H1 (cell line): ENCODE measurements at regions not wholly inside any gene's neighbourhood (a gene's known extent, or its start where the extent isn't known, plus 50 kb on each side); places are given as distances from the start of the nearest gene placed in this dataset.

Experiments used
- BRCA1 ChIP-seq: IDR thresholded peaks from 2 replicates; pipeline ENCODE4 v1.6.1; 2012; ENCODE audit warnings: low read depth, low read length, improper control_type of control experiment
- CHD2 ChIP-seq: IDR thresholded peaks from 2 replicates; pipeline ENCODE4 v1.6.1; 2012; ENCODE audit warnings: low read length, improper control_type of control experiment
- CTBP2 ChIP-seq: IDR thresholded peaks from 2 replicates; pipeline ENCODE4 v1.7.0; 2011; ENCODE audit warnings: borderline replicate concordance, mild to moderate bottlenecking, moderate library complexity, mixed read lengths, low read length; ENCODE audit not compliant: insufficient read depth, insufficient read length
- EP300 ChIP-seq, 2 experiments: IDR thresholded peaks; 1 replicate in 1 of 2; 2 replicates in 1 of 2; pipeline ENCODE4 v1.6.1; 2011 to 2012; ENCODE audit warnings: low read depth in 2 of 2, low read length in 2 of 2, mild to moderate bottlenecking in 2 of 2, borderline replicate concordance in 1 of 2, inconsistent platforms in 1 of 2, moderate library complexity in 1 of 2
- FOSL1 ChIP-seq: IDR thresholded peaks from 2 replicates; pipeline ENCODE4 v1.6.1; 2011; ENCODE audit warnings: mild to moderate bottlenecking, low read depth, low read length, moderate library complexity; ENCODE audit not compliant: insufficient read depth
- HDAC2 ChIP-seq, 2 experiments: fragments of 300-600 bp in 1 of 2; sonication (generic) in 1 of 2; IDR thresholded peaks; 2 replicates each; pipeline ENCODE4 v1.6.1; 2011 to 2012; ENCODE audit warnings: low read depth in 2 of 2, low read length in 2 of 2, mild to moderate bottlenecking in 2 of 2, moderate library complexity in 2 of 2, borderline replicate concordance in 1 of 2, inconsistent platforms in 1 of 2
- HDAC6 ChIP-seq: IDR thresholded peaks from one replicate; pipeline ENCODE4 v1.7.1; 2012; ENCODE audit warnings: low read depth, mild to moderate bottlenecking, inconsistent platforms, low read length, moderate library complexity
- POLR2A ChIP-seq, 2 experiments: IDR thresholded peaks; 1 replicate in 1 of 2; 2 replicates in 1 of 2; pipeline ENCODE4 v1.6.1; 2011; ENCODE audit warnings: low read depth in 2 of 2, low read length in 2 of 2, mild to moderate bottlenecking in 2 of 2; ENCODE audit errors: control extremely low read depth in 1 of 2
- RBBP5 ChIP-seq: IDR thresholded peaks from 2 replicates; pipeline ENCODE4 v1.7.1; 2012; ENCODE audit warnings: low read depth, mild to moderate bottlenecking, inconsistent platforms, low read length, moderate library complexity, borderline replicate concordance
- RXRA ChIP-seq: IDR thresholded peaks from 2 replicates; pipeline ENCODE4 v1.6.1; 2011; ENCODE audit warnings: low read depth, mild to moderate bottlenecking, low read length, moderate library complexity; ENCODE audit not compliant: insufficient read depth
- SAP30 ChIP-seq: fragments of 300-600 bp; sonication (generic); IDR thresholded peaks from 2 replicates; pipeline ENCODE4 v1.7.1; 2012; ENCODE audit warnings: low read length, moderate library complexity, mild to moderate bottlenecking, inconsistent platforms; ENCODE audit not compliant: insufficient read depth, insufficient replicate concordance
- SUZ12 ChIP-seq: fragments of 200-600 bp; sonication (generic); IDR thresholded peaks from 2 replicates; pipeline ENCODE4 v1.6.1; 2012; ENCODE audit warnings: mild to moderate bottlenecking, inconsistent platforms, low read length, moderate library complexity, mixed read lengths
- TEAD4 ChIP-seq: IDR thresholded peaks from 2 replicates; pipeline ENCODE4 v1.6.1; 2012; ENCODE audit warnings: low read depth, low read length, inconsistent platforms, mixed read lengths
- TF ChIP-seq, protein P1 (sequence below): IDR thresholded peaks from 2 replicates; pipeline ENCODE4 v1.6.1; 2011; ENCODE audit warnings: low read depth, mild to moderate bottlenecking, low read length; ENCODE audit not compliant: insufficient read depth
- TF ChIP-seq, protein P2 (sequence below): IDR thresholded peaks from 2 replicates; pipeline ENCODE4 v1.6.1; 2012; ENCODE audit warnings: inconsistent platforms

GRCh38 chr5:176152191-176152929, 85.9 kb upstream of the SIMC1 start (continued):
- TF ChIP-seq CTBP2 (no peak), SAP30 (peak; percentile 49), HDAC6 (no peak), BRCA1 (no peak), CHD2 (peak; percentile 45; the same call in 1 of the 2 replicates), EP300 (IDR thresholded peaks at IDR 0.05; ENCODE audit: borderline replicate concordance in 1 of 2, low read depth in 2 of 2, low read length in 2 of 2) (no peak), RBBP5 (no peak), POLR2A (IDR thresholded peaks at IDR 0.05; ENCODE audit: control extremely low read depth in 1 of 2, low read depth in 2 of 2, low read length in 2 of 2) (no peak), FOSL1 (no peak), RXRA (no peak), HDAC2 (IDR thresholded peaks at IDR 0.05; ENCODE audit: borderline replicate concordance in 1 of 2, low read depth in 2 of 2, low read length in 2 of 2) (0 out of 4 replicates have a peak, but pooled peaks of 1 of the 2 experiments have one; percentile 68), SUZ12 (no peak), TEAD4 (peak; percentile 69)
- TF ChIP-seq, protein P1, sequence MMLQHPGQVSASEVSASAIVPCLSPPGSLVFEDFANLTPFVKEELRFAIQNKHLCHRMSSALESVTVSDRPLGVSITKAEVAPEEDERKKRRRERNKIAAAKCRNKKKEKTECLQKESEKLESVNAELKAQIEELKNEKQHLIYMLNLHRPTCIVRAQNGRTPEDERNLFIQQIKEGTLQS, result no peak
- TF ChIP-seq, protein P2, sequence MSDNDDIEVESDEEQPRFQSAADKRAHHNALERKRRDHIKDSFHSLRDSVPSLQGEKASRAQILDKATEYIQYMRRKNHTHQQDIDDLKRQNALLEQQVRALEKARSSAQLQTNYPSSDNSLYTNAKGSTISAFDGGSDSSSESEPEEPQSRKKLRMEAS, result peak; percentile 96
- TF ChIP-seq, all 59 proteins: peak for 11
